ENCODE measurements at regions not wholly inside any gene's neighbourhood (a gene's known extent, or its start where the extent isn't known, plus 50 kb on each side); places are given as distances from the start of the nearest gene placed in this dataset.

DNA sequence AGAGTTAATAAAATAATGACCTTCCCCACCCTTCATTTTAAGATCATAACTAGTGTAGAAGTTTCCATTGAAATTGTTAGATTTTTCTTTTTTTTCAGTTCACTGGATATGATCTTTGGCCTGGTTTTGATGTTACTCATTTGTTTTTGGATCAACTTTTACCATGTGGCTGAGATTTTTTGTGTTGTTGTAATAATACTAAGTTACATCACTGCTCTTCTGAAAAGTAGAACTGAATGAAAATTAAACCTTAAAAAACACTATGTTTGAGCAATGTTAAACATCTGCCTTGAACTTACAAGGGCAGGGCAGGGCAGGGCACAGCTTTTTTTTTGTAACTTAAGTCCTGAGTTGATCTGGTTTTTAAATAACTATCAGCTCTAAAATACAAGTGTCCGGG lies 204.8 kb upstream of the ADAMTS5 start:
- TF ChIP-seq, protein P1, sequence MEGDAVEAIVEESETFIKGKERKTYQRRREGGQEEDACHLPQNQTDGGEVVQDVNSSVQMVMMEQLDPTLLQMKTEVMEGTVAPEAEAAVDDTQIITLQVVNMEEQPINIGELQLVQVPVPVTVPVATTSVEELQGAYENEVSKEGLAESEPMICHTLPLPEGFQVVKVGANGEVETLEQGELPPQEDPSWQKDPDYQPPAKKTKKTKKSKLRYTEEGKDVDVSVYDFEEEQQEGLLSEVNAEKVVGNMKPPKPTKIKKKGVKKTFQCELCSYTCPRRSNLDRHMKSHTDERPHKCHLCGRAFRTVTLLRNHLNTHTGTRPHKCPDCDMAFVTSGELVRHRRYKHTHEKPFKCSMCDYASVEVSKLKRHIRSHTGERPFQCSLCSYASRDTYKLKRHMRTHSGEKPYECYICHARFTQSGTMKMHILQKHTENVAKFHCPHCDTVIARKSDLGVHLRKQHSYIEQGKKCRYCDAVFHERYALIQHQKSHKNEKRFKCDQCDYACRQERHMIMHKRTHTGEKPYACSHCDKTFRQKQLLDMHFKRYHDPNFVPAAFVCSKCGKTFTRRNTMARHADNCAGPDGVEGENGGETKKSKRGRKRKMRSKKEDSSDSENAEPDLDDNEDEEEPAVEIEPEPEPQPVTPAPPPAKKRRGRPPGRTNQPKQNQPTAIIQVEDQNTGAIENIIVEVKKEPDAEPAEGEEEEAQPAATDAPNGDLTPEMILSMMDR (IDR thresholded peaks at IDR 0.05): no peak
- no peak for TF ChIP-seq POLR2A (IDR thresholded peaks at IDR 0.05)
